SK-N-SH treated with all-trans-retinoic acid at 6 μM for 48 hours (cell line): ENCODE measurements at regions not wholly inside any gene's neighbourhood (a gene's known extent, or its start where the extent isn't known, plus 50 kb on each side); places are given as distances from the start of the nearest gene placed in this dataset.

Experiments used
- ATAC-seq: fragments of 200-7000 bp; cut with Tn5 transposase; 3 replicates; pipeline ENCODE4 v1.9.1; 2020; ENCODE audit warnings: mild to moderate bottlenecking, moderate library complexity
- ARNTL ChIP-seq: fragments of 450-650 bp; formaldehyde crosslinking; IDR thresholded peaks from 2 replicates; pipeline ENCODE4 v1.5.0; 2020; ENCODE audit warnings: low read depth, mild to moderate bottlenecking, moderate library complexity, borderline replicate concordance
- BACH2 ChIP-seq: fragments of 250-450 bp; sonication (Bioruptor Pico); IDR thresholded peaks from 2 replicates; pipeline ENCODE4 v1.9.0; 2021; ENCODE audit warnings: mild to moderate bottlenecking, borderline replicate concordance
- CSDC2 ChIP-seq: fragments of 250-450 bp; sonication (Bioruptor Pico); IDR thresholded peaks from 2 replicates; pipeline ENCODE4 v1.5.0; 2020; ENCODE audit warnings: mild to moderate bottlenecking, moderate library complexity
- ESRRG ChIP-seq: fragments of 250-450 bp; sonication (Bioruptor Pico); IDR thresholded peaks from 2 replicates; pipeline ENCODE4 v1.6.1; 2021; ENCODE audit warnings: mild to moderate bottlenecking
- GLIS3 ChIP-seq: fragments of 250-450 bp; sonication (Bioruptor Pico); IDR thresholded peaks from 2 replicates; pipeline ENCODE4 v1.5.0; 2020; ENCODE audit warnings: mild to moderate bottlenecking, moderate library complexity
- OSR1 ChIP-seq: fragments of 250-450 bp; sonication (Bioruptor Pico); IDR thresholded peaks from 2 replicates; pipeline ENCODE4 v1.8.0; 2022; ENCODE audit warnings: moderate library complexity, mild to moderate bottlenecking, inconsistent platforms
- PPARA ChIP-seq: fragments of 250-450 bp; sonication (Bioruptor Pico); IDR thresholded peaks from 2 replicates; pipeline ENCODE4 v1.5.0; 2020; ENCODE audit warnings: mild to moderate bottlenecking, borderline replicate concordance
- RARB ChIP-seq: fragments of 250-450 bp; sonication (Bioruptor Pico); IDR thresholded peaks from 2 replicates; pipeline ENCODE4 v1.8.0; 2021; ENCODE audit warnings: mild to moderate bottlenecking, moderate library complexity
- SNAI2 ChIP-seq: fragments of 250-450 bp; sonication (Bioruptor Pico); IDR thresholded peaks from 2 replicates; pipeline ENCODE4 v1.5.0; 2020; ENCODE audit warnings: mild to moderate bottlenecking, moderate library complexity
- TCF4 ChIP-seq: fragments of 250-450 bp; sonication (Bioruptor Pico); IDR thresholded peaks from 2 replicates; pipeline ENCODE4 v1.8.0; 2021; ENCODE audit warnings: mild to moderate bottlenecking, moderate library complexity, borderline replicate concordance
- TOX ChIP-seq: fragments of 250-450 bp; sonication (Bioruptor Pico); IDR thresholded peaks from 2 replicates; pipeline ENCODE4 v1.8.0; 2021; ENCODE audit warnings: mild to moderate bottlenecking, moderate library complexity, borderline replicate concordance
- ZC3H10 ChIP-seq: fragments of 250-450 bp; sonication (Bioruptor Pico); IDR thresholded peaks from 2 replicates; pipeline ENCODE4 v1.5.1; 2021; ENCODE audit warnings: mild to moderate bottlenecking, moderate library complexity
- ZFP3 ChIP-seq: fragments of 250-450 bp; sonication (Bioruptor Pico); IDR thresholded peaks from 2 replicates; pipeline ENCODE4 v1.5.0; 2020; ENCODE audit warnings: mild to moderate bottlenecking, moderate library complexity
- ZFP30 ChIP-seq: fragments of 450-650 bp; formaldehyde crosslinking; IDR thresholded peaks from 2 replicates; pipeline ENCODE4 v1.5.0; 2022; ENCODE audit warnings: mild to moderate bottlenecking, moderate library complexity
- ZNF565 ChIP-seq: fragments of 450-650 bp; formaldehyde crosslinking; conservative IDR thresholded peaks from 2 replicates; pipeline ENCODE4 v1.5.0; 2020; ENCODE audit warnings: low read depth, mild to moderate bottlenecking, moderate library complexity
- ZNF70 ChIP-seq: fragments of 450-650 bp; formaldehyde crosslinking; IDR thresholded peaks from 2 replicates; pipeline ENCODE4 v1.5.0; 2020; ENCODE audit warnings: mild to moderate bottlenecking, moderate library complexity
- ZNF8 ChIP-seq: fragments of 450-650 bp; formaldehyde crosslinking; IDR thresholded peaks from 2 replicates; pipeline ENCODE4 v1.5.0; 2020; ENCODE audit warnings: mild to moderate bottlenecking, moderate library complexity
- TF ChIP-seq, protein P1 (sequence below): fragments of 250-450 bp; sonication (Bioruptor Pico); IDR thresholded peaks from 2 replicates; pipeline ENCODE4 v1.8.0; 2020; ENCODE audit warnings: mild to moderate bottlenecking, moderate library complexity, borderline replicate concordance
- TF ChIP-seq, protein P2 (sequence below): fragments of 250-450 bp; sonication (Bioruptor Pico); IDR thresholded peaks from 2 replicates; pipeline ENCODE4 v1.5.0; 2020; ENCODE audit warnings: mild to moderate bottlenecking, moderate library complexity
- TF ChIP-seq, protein P3 (sequence below): fragments of 250-450 bp; sonication (Bioruptor Pico); IDR thresholded peaks from 2 replicates; pipeline ENCODE4 v1.5.1; 2020; ENCODE audit warnings: low read depth, mild to moderate bottlenecking, moderate library complexity

DNA sequence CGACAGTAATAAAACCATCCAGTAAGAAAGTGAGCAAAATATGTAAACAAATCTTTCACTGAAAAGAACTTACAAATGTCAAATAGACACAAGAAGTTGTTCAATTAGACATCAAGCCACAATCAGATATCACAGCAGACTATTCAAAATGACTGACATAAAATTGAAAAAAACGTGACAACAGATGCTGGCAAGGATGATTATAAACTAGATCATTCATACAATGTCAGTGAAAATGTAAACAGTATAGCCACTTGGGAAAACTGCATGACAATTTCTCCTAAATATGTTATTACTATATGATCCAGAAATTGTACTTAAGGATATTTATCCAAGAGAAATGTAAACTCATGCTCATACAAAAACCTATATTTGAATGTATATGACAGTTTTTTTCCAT, 609.4 kb upstream of the CNTNAP5 start:
- TF ChIP-seq ZC3H10 (CRISPR knock-in tag) (no peak), GLIS3 (no peak), BACH2 (no peak), ZFP3 (CRISPR knock-in tag) (no peak), OSR1 (CRISPR knock-in tag) (no peak), ZNF565 (CRISPR knock-in tag) (no peak), TCF4 (CRISPR knock-in tag) (no peak)
- TF ChIP-seq, protein P1, sequence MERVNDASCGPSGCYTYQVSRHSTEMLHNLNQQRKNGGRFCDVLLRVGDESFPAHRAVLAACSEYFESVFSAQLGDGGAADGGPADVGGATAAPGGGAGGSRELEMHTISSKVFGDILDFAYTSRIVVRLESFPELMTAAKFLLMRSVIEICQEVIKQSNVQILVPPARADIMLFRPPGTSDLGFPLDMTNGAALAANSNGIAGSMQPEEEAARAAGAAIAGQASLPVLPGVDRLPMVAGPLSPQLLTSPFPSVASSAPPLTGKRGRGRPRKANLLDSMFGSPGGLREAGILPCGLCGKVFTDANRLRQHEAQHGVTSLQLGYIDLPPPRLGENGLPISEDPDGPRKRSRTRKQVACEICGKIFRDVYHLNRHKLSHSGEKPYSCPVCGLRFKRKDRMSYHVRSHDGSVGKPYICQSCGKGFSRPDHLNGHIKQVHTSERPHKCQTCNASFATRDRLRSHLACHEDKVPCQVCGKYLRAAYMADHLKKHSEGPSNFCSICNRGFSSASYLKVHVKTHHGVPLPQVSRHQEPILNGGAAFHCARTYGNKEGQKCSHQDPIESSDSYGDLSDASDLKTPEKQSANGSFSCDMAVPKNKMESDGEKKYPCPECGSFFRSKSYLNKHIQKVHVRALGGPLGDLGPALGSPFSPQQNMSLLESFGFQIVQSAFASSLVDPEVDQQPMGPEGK (CRISPR knock-in tag), result no peak
- ATAC-seq, result no peak

DNA sequence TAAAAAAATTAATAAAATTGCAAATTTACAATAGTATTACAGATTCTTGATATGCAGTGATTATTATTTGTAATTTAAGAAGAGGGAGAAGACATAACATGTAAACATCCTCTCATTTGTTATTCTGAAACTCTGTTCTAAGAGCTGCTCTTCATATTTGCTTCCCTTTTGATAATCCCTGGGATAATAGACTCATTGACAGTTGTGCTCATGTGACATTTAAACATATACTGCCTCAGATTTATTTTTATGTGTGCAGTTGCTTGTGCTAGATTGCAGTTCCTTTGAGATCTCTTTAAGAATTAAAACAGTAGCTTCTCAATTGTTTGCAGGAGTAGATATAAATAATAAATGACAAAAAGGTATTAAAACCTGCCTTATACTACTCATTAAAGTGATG, 605.1 kb upstream of the CNTNAP5 start:
- TF ChIP-seq ESRRG (CRISPR knock-in tag) (no peak), ZFP3 (CRISPR knock-in tag) (no peak), GLIS3 (no peak)
- no peak for ATAC-seq

DNA sequence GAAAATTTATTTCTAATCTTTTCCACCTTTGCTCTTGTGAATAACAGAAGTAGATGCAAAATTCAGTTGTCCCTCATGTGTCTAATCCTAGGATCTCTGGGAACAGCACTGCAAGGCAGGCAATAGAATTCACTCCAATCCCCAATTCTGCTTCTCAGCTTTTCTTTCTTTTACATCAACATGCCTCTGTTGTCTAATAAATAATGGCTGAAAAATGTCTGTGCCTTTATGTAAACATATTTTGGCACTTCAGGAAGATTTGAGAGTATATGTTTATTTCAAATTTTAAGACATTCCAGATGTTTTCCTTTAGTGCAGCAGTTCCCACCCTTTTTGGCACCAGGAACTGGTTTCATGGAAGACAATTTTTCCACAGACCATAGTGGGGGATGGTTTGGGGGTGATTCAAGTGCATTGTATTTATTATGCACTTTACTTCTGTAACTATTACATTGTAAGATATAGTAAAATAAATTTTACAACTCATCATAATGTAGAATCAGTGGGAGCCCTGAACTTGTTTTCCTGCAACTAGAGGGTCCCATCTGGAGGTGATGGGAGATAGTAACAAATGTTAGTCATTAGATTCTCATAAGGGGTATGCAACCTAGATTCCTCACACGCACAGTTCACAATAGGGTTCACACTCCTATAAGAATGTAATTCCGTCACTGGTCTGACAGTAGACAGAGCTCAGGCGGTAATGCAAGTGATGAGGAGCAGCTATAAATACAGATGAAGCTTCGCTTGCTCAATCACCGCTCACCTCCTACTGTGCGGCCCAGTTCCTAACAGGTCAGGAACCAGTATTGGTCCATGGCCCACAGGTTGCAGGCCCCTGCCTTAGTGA, 590.3 kb upstream of the CNTNAP5 start:
- no peak for ATAC-seq
- TF ChIP-seq OSR1 (CRISPR knock-in tag) (no peak), ESRRG (CRISPR knock-in tag) (no peak), ARNTL (CRISPR knock-in tag) (no peak), TOX (CRISPR knock-in tag) (no peak), RARB (CRISPR knock-in tag) (no peak), ZNF70 (CRISPR knock-in tag) (no peak)
- TF ChIP-seq, protein P2, sequence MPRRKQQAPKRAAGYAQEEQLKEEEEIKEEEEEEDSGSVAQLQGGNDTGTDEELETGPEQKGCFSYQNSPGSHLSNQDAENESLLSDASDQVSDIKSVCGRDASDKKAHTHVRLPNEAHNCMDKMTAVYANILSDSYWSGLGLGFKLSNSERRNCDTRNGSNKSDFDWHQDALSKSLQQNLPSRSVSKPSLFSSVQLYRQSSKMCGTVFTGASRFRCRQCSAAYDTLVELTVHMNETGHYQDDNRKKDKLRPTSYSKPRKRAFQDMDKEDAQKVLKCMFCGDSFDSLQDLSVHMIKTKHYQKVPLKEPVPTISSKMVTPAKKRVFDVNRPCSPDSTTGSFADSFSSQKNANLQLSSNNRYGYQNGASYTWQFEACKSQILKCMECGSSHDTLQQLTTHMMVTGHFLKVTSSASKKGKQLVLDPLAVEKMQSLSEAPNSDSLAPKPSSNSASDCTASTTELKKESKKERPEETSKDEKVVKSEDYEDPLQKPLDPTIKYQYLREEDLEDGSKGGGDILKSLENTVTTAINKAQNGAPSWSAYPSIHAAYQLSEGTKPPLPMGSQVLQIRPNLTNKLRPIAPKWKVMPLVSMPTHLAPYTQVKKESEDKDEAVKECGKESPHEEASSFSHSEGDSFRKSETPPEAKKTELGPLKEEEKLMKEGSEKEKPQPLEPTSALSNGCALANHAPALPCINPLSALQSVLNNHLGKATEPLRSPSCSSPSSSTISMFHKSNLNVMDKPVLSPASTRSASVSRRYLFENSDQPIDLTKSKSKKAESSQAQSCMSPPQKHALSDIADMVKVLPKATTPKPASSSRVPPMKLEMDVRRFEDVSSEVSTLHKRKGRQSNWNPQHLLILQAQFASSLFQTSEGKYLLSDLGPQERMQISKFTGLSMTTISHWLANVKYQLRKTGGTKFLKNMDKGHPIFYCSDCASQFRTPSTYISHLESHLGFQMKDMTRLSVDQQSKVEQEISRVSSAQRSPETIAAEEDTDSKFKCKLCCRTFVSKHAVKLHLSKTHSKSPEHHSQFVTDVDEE (CRISPR knock-in tag), result no peak
- TF ChIP-seq, protein P1 (CRISPR knock-in tag), result no peak
- TF ChIP-seq, protein P3, sequence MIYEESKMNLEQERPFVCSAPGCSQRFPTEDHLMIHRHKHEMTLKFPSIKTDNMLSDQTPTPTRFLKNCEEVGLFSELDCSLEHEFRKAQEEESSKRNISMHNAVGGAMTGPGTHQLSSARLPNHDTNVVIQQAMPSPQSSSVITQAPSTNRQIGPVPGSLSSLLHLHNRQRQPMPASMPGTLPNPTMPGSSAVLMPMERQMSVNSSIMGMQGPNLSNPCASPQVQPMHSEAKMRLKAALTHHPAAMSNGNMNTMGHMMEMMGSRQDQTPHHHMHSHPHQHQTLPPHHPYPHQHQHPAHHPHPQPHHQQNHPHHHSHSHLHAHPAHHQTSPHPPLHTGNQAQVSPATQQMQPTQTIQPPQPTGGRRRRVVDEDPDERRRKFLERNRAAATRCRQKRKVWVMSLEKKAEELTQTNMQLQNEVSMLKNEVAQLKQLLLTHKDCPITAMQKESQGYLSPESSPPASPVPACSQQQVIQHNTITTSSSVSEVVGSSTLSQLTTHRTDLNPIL, result no peak

DNA sequence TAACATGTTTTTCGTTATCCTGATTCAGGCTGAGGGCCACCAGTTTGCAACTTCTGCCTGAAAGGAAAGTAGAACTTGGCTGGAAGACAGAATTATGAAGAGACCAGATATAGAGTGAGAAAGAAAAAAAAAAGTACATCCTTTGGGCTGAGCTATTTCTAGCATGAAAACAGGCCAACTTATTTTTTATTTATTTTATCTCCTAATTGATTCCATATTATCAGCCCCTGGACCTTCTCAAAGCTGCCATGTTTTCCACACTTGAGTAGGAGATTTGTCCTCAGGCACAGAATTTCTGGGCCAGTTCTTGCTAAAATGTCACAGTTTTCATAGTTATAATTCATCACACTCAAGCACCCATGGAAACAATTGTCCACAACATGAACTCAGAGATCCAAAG, 586.8 kb upstream of the CNTNAP5 start:
- TF ChIP-seq TCF4 (CRISPR knock-in tag) (peak; percentile 89), RARB (CRISPR knock-in tag) (no peak), ESRRG (CRISPR knock-in tag) (no peak)
- TF ChIP-seq, all 23 proteins: peak for 1
- ATAC-seq, result no peak

DNA sequence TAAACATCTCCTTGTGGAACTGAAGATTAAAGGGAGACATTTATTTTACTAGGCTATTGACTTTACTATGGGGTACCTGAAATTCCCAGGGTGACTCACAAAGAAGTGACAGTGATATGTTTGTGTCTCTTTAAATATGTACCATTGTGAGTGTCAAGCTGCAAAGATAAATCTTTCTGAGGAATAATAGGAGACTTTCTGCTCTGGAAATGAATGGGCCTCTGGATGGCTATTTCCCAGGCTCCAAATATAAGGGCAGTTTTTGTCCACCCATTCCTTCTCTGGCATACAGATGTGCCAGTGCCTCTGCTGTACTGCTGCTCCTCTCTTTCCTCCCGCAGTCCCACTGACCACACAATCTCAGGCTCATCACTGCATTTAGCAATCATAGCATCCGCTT, 586.4 kb upstream of the CNTNAP5 start:
- TF ChIP-seq GLIS3 (no peak), RARB (CRISPR knock-in tag) (no peak), ZNF8 (no peak), CSDC2 (CRISPR knock-in tag) (no peak), ZNF565 (CRISPR knock-in tag) (no peak), BACH2 (no peak), ARNTL (CRISPR knock-in tag) (no peak), ESRRG (CRISPR knock-in tag) (no peak), TCF4 (CRISPR knock-in tag) (no peak; the same call in 1 of the 2 replicates), ZFP30 (CRISPR knock-in tag) (no peak), ZFP3 (CRISPR knock-in tag) (no peak), PPARA (CRISPR knock-in tag) (no peak), SNAI2 (CRISPR knock-in tag) (no peak)
- TF ChIP-seq, protein P1 (CRISPR knock-in tag), result no peak
- ATAC-seq, result no peak
